Adrenal gland (tissue), 9 donors: ENCODE measurements at regions not wholly inside any gene's neighbourhood (a gene's known extent, or its start where the extent isn't known, plus 50 kb on each side); places are given as distances from the start of the nearest gene placed in this dataset.

Experiments
- DNase-seq, 7 donors: peaks; one replicate each; pipeline ENCODE4 v3.0.0-alpha.2; 2019 to 2020
- H3K27ac ChIP-seq, 5 donors: fragments of 200-600 bp; sonication (generic) in 4 of 5; 1 replicate in 3 of 5; 2 replicates in 2 of 5; pipeline versions ENCODE4 v1.5.1 to v1.8.0; 2016 to 2020; ENCODE audit warnings: mild to moderate bottlenecking in 1 of 5
- H3K27me3 ChIP-seq: fragments of 200-600 bp; 2 replicates; pipeline ENCODE4 v1.8.0; 2021
- H3K36me3 ChIP-seq, 2 donors: fragments of 200-600 bp; replicated peaks in 1 of 2; 1 replicate in 1 of 2; 2 replicates in 1 of 2; pipeline versions ENCODE4 v1.5.1 to v1.8.0; 2018 to 2022
- H3K4me1 ChIP-seq, 2 donors: fragments of 200-600 bp; replicated peaks in 1 of 2; 1 replicate in 1 of 2; 2 replicates in 1 of 2; pipeline versions ENCODE4 v1.5.1 to v1.8.0; 2018 to 2021
- H3K4me3 ChIP-seq, 4 donors: fragments of 200-600 bp; sonication (generic) in 3 of 4; one replicate each; pipeline ENCODE4 v1.5.1; 2016 to 2018
- H3K9me3 ChIP-seq, 3 donors: fragments of 200-600 bp; sonication (generic) in 1 of 3; replicated peaks in 1 of 3; 1 replicate in 2 of 3; 2 replicates in 1 of 3; pipeline versions ENCODE4 v1.5.1 to v1.8.0; 2016 to 2021
- CTCF ChIP-seq, 6 experiments: fragments of 450-650 bp in 4 of 6; fragments of 200-600 bp in 2 of 6; sonication (generic) in 1 of 6; IDR thresholded peaks; 1 replicate in 5 of 6; 2 replicates in 1 of 6; pipeline versions ENCODE4 v1.5.1 to v1.8.0; 2016 to 2021; ENCODE audit warnings: antibody characterized with exemption in 6 of 6, mild to moderate bottlenecking in 2 of 6, moderate library complexity in 1 of 6
- POLR2A ChIP-seq, 2 donors: fragments of 450-650 bp; IDR thresholded peaks; one replicate each; pipeline ENCODE4 v1.6.1; 2017; ENCODE audit warnings: antibody characterized with exemption in 2 of 2, mild to moderate bottlenecking in 2 of 2, moderate library complexity in 1 of 2
- whole genome bisulfite sequencing, 4 donors: extraction: QIAGEN DNeasy Blood & Tissue Kit in 2 of 4; methylation state at CpG; one replicate each; pipeline versions ENCODE4 v1.1.5 to v1.1.7; 2013 to 2017; 5-methylcytosine and 5-hydroxymethylcytosine counted together
- intact Hi-C, 2 donors: fragments of 100-400 bp; cut with DNase I; formaldehyde crosslinking; loops; one replicate each; pipeline versions ENCODE4 v1.14.1 to v1.15.0; 2022 to 2023
- donor health status: healthy with polysubstance abuse.
- donor health status: Bipolar disorder and iron deficiency.
- donor health status: DM: yes; HTN: yes; CAD: no.
- donor health status: DM: no; HTN: no; CAD: no.
- donor health status: DM: no; HTN: no; CAD: no.

- no peak overlapping the region for H3K27ac ChIP-seq
- H3K27me3 ChIP-seq = no peaks in the 10 kb centered on the region
- no peak for DNase-seq
- no peaks in the 10 kb centered on the region for H3K4me1 ChIP-seq
- 67 to 80% (median 79%) methylated on average over 4 to 9 of the region's 9 CpGs for WGBS, 4 donors
- no peak overlapping the region for H3K4me3 ChIP-seq
- no peaks in the 10 kb centered on the region for H3K36me3 ChIP-seq
- intact Hi-C loops = loop anchor here in 1 of 2 donors (10.0 kb wide), 1 partner anchor 614 kb away; no protein-coding TSS in a partner anchor
- TF ChIP-seq POLR2A (IDR thresholded peaks at IDR 0.05) = no peak
- no peak for TF ChIP-seq CTCF (IDR thresholded peaks at IDR 0.05)
- H3K9me3 ChIP-seq = no peaks in the 10 kb centered on the region
These were observed 622.8 kb downstream of the PTPRU start for GRCh38 chr1:29859126-29859525.

- Histone ChIP-seq H3K9me3 (no peaks in the 10 kb centered on the region), H3K27me3 (no peaks in the 10 kb centered on the region), H3K36me3 (no peaks in the 10 kb centered on the region), H3K4me3 (no peak overlapping the region), H3K4me1 (no peaks in the 10 kb centered on the region), H3K27ac (no peak overlapping the region)
- TF ChIP-seq POLR2A (IDR thresholded peaks at IDR 0.05) = no peak
- TF ChIP-seq CTCF (IDR thresholded peaks at IDR 0.05) = no peak
- intact Hi-C loops = loop anchor here in 1 of 2 donors (10.0 kb wide), 1 partner anchor 614 kb away; no protein-coding TSS in a partner anchor
- WGBS, 4 donors = 43 to 60% (median 48%) methylated on average over 6 of the region's 6 CpGs
- DNase-seq = peak in 2 of 7 donors; percentile 14 to 23
These were observed 622.3 kb downstream of the PTPRU start for GRCh38 chr1:29858646-29859045.

GRCh38 chr1:29856340-29857114 lies 620.2 kb downstream of the PTPRU start:
- 57 to 81% (median 69%) methylated on average over 7 to 12 of the region's 12 CpGs for WGBS, 4 donors
- no peak for TF ChIP-seq POLR2A (IDR thresholded peaks at IDR 0.05)
- no peak for TF ChIP-seq CTCF (IDR thresholded peaks at IDR 0.05)
- Histone ChIP-seq H3K27me3 (no peaks in the 10 kb centered on the region), H3K36me3 (no peaks in the 10 kb centered on the region), H3K4me3 (no peak overlapping the region), H3K9me3 (no peaks in the 10 kb centered on the region), H3K27ac (no peak overlapping the region), H3K4me1 (no peaks in the 10 kb centered on the region)
- intact Hi-C loops = loop anchor here in 1 of 2 donors (10.0 kb wide), 1 partner anchor 612 kb away; no protein-coding TSS in a partner anchor
- DNase-seq = no peak

GRCh38 chr1:29855561-29856160 lies 619.3 kb downstream of the PTPRU start:
- Histone ChIP-seq H3K36me3 (no peaks in the 10 kb centered on the region), H3K4me1 (no peaks in the 10 kb centered on the region), H3K4me3 (no peak overlapping the region), H3K27me3 (no peaks in the 10 kb centered on the region), H3K27ac (no peak overlapping the region), H3K9me3 (no peaks in the 10 kb centered on the region)
- intact Hi-C loops = loop anchor here in 1 of 2 donors (10.0 kb wide), 1 partner anchor 611 kb away; no protein-coding TSS in a partner anchor
- TF ChIP-seq CTCF (IDR thresholded peaks at IDR 0.05) = no peak
- no peak for TF ChIP-seq POLR2A (IDR thresholded peaks at IDR 0.05)
- 69 to 88% (median 83%) methylated on average over 10 of the region's 10 CpGs for WGBS, 4 donors
- DNase-seq = no peak
